ENCODE measurements at regions not wholly inside any gene's neighbourhood (a gene's known extent, or its start where the extent isn't known, plus 50 kb on each side); places are given as distances from the start of the nearest gene placed in this dataset.

GRCh38 chr3:46143951-46144473 lies 64.1 kb downstream of the CCR1 start:
- no peak for TF ChIP-seq CTCF (IDR thresholded peaks at IDR 0.05)
- no peak for TF ChIP-seq POLR2A (IDR thresholded peaks at IDR 0.05)
